Panc1 (cell line): ENCODE measurements at regions not wholly inside any gene's neighbourhood (a gene's known extent, or its start where the extent isn't known, plus 50 kb on each side); places are given as distances from the start of the nearest gene placed in this dataset.

ENCODE experiments used
- POLR2AphosphoS5 ChIP-seq: IDR thresholded peaks from 2 replicates; pipeline ENCODE4 v1.6.1; 2012; ENCODE audit warnings: mild to moderate bottlenecking, low read depth, low read length, moderate library complexity
- SIN3A ChIP-seq: IDR thresholded peaks from 2 replicates; pipeline ENCODE4 v1.6.1; 2012; ENCODE audit warnings: low read depth, mild to moderate bottlenecking, low read length, moderate library complexity, borderline replicate concordance; ENCODE audit not compliant: insufficient read depth
- TF ChIP-seq, protein P1 (sequence below): fragments of 450-650 bp; IDR thresholded peaks from 2 replicates; pipeline ENCODE4 v1.5.1; 2017; ENCODE audit warnings: mild to moderate bottlenecking

DNA sequence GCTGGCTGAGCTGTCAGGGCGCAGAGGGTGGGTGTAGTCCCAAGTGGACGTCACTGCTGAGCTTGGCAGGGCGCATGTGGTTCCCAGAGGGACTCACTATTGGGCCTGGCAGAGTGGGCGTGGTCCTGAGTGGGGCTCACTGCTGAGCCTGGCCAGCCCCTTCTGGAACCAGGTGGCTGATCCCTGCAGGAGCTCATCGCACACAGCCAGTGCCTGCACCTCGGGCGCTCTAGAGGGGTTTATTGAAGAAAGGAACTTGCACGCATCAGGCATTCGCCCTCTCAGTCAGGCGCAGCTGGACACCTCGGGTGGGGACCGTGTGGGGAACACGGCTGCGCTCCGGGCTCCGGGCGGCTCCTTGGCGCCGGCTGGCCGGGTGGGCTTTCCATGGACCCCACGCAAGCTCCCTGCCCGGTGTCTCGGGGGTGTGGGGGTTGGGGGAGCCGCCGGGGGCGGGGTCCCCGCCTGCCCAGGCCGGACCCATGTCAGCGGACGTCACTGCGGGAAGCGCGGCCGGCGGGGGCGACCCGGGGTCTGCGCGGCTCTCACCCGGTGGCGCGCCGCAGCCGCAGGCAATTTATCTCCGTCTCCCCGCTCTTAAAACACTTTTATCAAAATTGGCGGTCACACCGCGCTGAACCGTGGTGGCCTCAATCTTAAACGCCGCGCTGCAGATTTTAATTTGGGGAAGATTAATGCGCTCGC is 65.4 kb upstream of the NKX1-1 start:
- TF ChIP-seq, protein P1, sequence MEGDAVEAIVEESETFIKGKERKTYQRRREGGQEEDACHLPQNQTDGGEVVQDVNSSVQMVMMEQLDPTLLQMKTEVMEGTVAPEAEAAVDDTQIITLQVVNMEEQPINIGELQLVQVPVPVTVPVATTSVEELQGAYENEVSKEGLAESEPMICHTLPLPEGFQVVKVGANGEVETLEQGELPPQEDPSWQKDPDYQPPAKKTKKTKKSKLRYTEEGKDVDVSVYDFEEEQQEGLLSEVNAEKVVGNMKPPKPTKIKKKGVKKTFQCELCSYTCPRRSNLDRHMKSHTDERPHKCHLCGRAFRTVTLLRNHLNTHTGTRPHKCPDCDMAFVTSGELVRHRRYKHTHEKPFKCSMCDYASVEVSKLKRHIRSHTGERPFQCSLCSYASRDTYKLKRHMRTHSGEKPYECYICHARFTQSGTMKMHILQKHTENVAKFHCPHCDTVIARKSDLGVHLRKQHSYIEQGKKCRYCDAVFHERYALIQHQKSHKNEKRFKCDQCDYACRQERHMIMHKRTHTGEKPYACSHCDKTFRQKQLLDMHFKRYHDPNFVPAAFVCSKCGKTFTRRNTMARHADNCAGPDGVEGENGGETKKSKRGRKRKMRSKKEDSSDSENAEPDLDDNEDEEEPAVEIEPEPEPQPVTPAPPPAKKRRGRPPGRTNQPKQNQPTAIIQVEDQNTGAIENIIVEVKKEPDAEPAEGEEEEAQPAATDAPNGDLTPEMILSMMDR: no peak
- TF ChIP-seq SIN3A: no peak
- no peak for TF ChIP-seq POLR2AphosphoS5
